ENCODE measurements at regions not wholly inside any gene's neighbourhood (a gene's known extent, or its start where the extent isn't known, plus 50 kb on each side); places are given as distances from the start of the nearest gene placed in this dataset.
A peak's percentile ranks its signal among the peaks of the same experiment; 100 is the strongest.
"Not testable (repeated sequence)": the region's sequence is repeated elsewhere in the genome, so short reads cannot be mapped to it uniquely, and the experiment has no call there.

DNA sequence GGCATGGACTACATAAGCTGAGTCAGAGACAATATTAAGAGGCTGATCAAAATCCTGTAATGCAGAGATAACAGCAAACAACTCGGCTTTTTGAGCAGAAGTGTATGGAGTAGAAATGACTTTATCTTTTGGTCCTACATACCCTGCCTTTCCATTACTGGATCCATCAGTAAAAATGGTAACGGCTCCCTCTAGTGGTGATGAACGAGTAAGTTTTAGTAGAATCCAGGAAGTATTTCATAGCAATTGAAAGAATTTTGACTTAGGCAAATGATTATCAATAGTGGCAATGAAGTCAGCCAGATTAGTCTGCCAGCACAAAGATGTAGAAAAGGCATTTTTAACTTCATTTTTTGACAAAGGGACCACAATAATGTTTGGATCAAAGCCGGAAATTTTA lies 190.8 kb upstream of the RAI14 start:
- TF ChIP-seq CTCF (IDR thresholded peaks at IDR 0.05; ENCODE audit: insufficient read depth, low read depth, low read length) = peak; percentile 23; the same call in 1 of the 2 replicates
- H3K27me3 ChIP-seq (ENCODE audit: control insufficient read depth, insufficient read depth, low read length); POLR2A ChIA-PET; H3K4me3 ChIP-seq (ENCODE audit: low read depth, low read length); DNase-seq (ENCODE audit: low read depth); H3K36me3 ChIP-seq (ENCODE audit: control insufficient read depth, insufficient read depth, low read length): not testable (repeated sequence)
- CTCF ChIA-PET = interaction anchor here (1.4 to 2.3 kb wide), 3 partner anchors 10 to 468 kb away, joined by 4 to 19 read pairs (median 5); no protein-coding TSS in a partner anchor

- H3K27me3 ChIP-seq (ENCODE audit: control insufficient read depth, insufficient read depth, low read length); H3K4me3 ChIP-seq (ENCODE audit: low read depth, low read length); DNase-seq (ENCODE audit: low read depth); H3K36me3 ChIP-seq (ENCODE audit: control insufficient read depth, insufficient read depth, low read length); POLR2A ChIA-PET: not testable (repeated sequence)
- CTCF ChIA-PET = interaction anchor here (1.3 to 2.3 kb wide), 2 partner anchors 461 to 470 kb away, joined by 4 to 19 read pairs; no protein-coding TSS in a partner anchor
Measured at GRCh38 chr5:34466519-34467388, 189.4 kb upstream of the RAI14 start.

DNA sequence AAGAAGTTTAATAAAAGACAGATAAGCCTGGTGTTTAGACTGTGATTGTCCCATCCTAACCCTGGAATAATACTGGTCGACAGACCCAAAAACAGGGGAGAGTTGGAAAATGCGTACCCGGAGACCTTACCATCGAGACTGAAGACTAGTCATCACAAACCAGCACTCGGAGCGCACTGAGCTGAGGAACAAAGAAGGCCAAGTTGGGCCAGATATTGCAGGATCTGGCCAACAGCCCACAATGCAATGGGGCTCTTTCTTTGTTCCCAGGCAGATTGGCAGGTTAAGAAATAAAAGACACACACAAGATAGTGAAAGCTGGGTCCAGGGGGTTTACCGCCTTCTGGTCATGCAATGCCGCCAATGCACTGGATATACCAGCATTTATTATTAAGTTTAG lies 188.7 kb upstream of the RAI14 start:
- peaks cover 2% of the 10 kb centered on the region for H3K27me3 ChIP-seq (ENCODE audit: control insufficient read depth, insufficient read depth, low read length)
- TF ChIP-seq CTCF (IDR thresholded peaks at IDR 0.05; ENCODE audit: insufficient read depth, low read depth, low read length) = no peak
- CTCF ChIA-PET = no interaction called here
- POLR2A ChIA-PET = no interaction called here
- no peaks in the 10 kb centered on the region for H3K36me3 ChIP-seq (ENCODE audit: control insufficient read depth, insufficient read depth, low read length)
- no peak overlapping the region for H3K4me3 ChIP-seq (ENCODE audit: low read depth, low read length)
- DNase-seq (ENCODE audit: low read depth) = no peak

GRCh38 chr5:34467984-34468383 lies 188.1 kb upstream of the RAI14 start:
- DNase-seq (ENCODE audit: low read depth); POLR2A ChIA-PET; H3K27me3 ChIP-seq (ENCODE audit: control insufficient read depth, insufficient read depth, low read length); H3K4me3 ChIP-seq (ENCODE audit: low read depth, low read length); CTCF ChIA-PET; H3K36me3 ChIP-seq (ENCODE audit: control insufficient read depth, insufficient read depth, low read length): not testable (repeated sequence)

DNA sequence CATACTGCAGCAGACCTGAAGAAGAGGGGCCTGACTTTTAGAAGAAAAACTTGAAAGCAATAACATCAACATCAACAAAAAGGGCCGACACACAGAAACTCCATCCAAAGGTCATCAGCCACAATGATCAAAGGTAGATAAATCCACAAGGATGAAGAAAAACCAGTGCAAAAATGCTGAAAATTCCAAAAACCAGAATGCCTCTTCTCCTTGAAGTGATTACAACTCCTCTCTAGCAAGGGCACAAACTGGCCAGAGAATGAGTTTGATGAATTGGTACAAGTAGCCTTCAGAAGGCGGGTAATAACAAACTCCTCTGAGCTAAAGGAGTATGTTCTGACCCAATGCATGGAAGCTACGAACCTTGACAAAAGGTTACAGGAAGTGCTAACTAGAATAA lies 186.2 kb upstream of the RAI14 start:
- Histone ChIP-seq H3K27me3 (ENCODE audit: control insufficient read depth, insufficient read depth, low read length) (peaks cover 2% of the 10 kb centered on the region), H3K36me3 (ENCODE audit: control insufficient read depth, insufficient read depth, low read length) (no peaks in the 10 kb centered on the region), H3K4me3 (ENCODE audit: low read depth, low read length) (no peak overlapping the region)
- POLR2A ChIA-PET = no interaction called here
- CTCF ChIA-PET = interaction anchor here (0.9 kb wide), 1 partner anchor 474 kb away, joined by 3 read pairs; no protein-coding TSS in a partner anchor
- no peak for DNase-seq (ENCODE audit: low read depth)
- TF ChIP-seq CTCF (IDR thresholded peaks at IDR 0.05; ENCODE audit: insufficient read depth, low read depth, low read length) = no peak

- peak; percentile 94 for TF ChIP-seq CTCF (IDR thresholded peaks at IDR 0.05; ENCODE audit: insufficient read depth, low read depth, low read length)
- Histone ChIP-seq H3K27me3 (ENCODE audit: control insufficient read depth, insufficient read depth, low read length) (peaks cover 2% of the 10 kb centered on the region; the same call in 1 of the 2 replicates), H3K4me3 (ENCODE audit: low read depth, low read length) (no peak overlapping the region), H3K36me3 (ENCODE audit: control insufficient read depth, insufficient read depth, low read length) (no peaks in the 10 kb centered on the region)
- POLR2A ChIA-PET = no interaction called here
- DNase-seq (ENCODE audit: low read depth) = no peak
- CTCF ChIA-PET = interaction anchor here (0.6 to 5.2 kb wide), 19 partner anchors 10 to 697 kb away, joined by 3 to 42 read pairs (median 6); no protein-coding TSS in a partner anchor
Measured at GRCh38 chr5:34474573-34475021, 181.5 kb upstream of the RAI14 start.

Data from BJ (cell line).